AG09319 (cell line): ENCODE measurements at regions not wholly inside any gene's neighbourhood (a gene's known extent, or its start where the extent isn't known, plus 50 kb on each side); places are given as distances from the start of the nearest gene placed in this dataset.

Source experiments
- DNase-seq: peaks from one replicate; pipeline ENCODE4 v3.0.0-alpha.2; 2010; ENCODE audit warnings: low read depth; ENCODE audit errors: extremely low read depth
- CTCF ChIP-seq: IDR thresholded peaks from 2 replicates; pipeline ENCODE4 v1.5.1; 2011; ENCODE audit warnings: low read depth, mild to moderate bottlenecking, inconsistent platforms, low read length, moderate library complexity

GRCh38 chr2:180358458-180358857, 351.4 kb upstream of the CWC22 start:
- no peak for DNase-seq
- no peak for TF ChIP-seq CTCF

GRCh38 chr2:180356676-180357075, 349.6 kb upstream of the CWC22 start:
- DNase-seq, result no peak
- TF ChIP-seq CTCF, result no peak

- no peak for DNase-seq
- TF ChIP-seq CTCF, result no peak
Observed at GRCh38 chr2:180352620-180353019, 345.5 kb upstream of the CWC22 start.

DNA sequence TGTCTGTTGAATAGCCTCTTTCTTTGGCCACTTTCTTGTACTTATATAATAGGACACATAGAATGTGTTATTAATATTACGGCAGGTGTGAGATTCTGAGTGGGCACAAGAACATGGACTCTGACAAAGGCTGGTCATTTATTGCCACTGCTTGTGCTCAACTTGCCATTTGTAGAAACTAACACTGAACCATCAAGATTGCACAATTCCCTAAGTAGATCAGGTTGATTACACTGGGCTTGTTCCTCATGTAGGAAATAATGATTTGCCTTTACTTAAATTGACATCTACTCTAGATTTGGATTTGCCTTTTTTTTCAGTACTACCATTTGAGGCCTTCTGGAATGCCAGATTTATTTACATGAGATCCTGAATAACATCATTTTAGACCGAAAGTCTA, 342.7 kb upstream of the CWC22 start:
- DNase-seq, result no peak
- TF ChIP-seq CTCF, result no peak

DNA sequence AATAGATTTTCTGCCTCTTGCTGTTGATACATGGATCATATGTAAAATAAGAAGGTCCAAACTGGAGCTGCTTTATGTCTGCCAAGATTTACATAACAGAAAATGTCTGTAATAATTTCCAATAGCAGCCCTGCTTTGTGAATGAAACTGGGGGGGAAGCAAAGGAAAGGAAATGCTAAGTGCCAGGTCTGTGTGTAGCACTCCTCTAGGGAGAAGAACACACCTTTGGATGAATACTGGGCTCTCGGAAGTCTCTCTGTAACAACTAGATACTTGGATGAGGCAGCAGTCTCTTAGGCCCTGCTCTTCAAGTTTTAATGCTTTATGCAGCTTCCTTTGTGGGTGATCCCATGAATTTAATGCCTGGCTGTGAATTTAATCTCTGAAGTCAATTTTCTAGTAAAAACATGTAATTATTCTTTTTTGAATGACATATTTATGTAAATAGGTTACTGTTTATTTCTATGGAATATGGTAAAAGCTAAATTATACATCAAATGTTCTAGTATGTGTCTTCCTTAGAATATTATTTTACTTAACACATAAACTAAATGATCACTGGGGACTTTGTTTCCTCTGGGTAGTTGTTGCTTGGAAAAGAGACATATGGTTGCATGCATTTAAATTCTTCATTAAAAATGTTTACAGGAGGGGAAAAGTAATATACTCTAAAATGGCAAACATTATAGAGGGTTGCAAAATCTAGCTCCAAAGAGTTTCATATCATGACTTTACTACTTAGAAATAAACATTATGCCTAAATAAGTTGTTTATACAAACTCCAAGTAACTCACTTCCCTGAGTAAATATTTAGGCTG, 336.6 kb upstream of the CWC22 start:
- DNase-seq, result no peak
- no peak for TF ChIP-seq CTCF

GRCh38 chr2:180337136-180337535, 330.0 kb upstream of the CWC22 start:
- TF ChIP-seq CTCF, result no peak
- no peak for DNase-seq

- no peak for DNase-seq
- no peak for TF ChIP-seq CTCF
Observed at GRCh38 chr2:180336550-180336949, 329.5 kb upstream of the CWC22 start.
